SH-SY5Y (cell line): ENCODE measurements at regions not wholly inside any gene's neighbourhood (a gene's known extent, or its start where the extent isn't known, plus 50 kb on each side); places are given as distances from the start of the nearest gene placed in this dataset.

ENCODE experiments used
- GATA2 ChIP-seq: IDR thresholded peaks from 2 replicates; pipeline ENCODE4 v1.6.1; 2011; ENCODE audit warnings: mild to moderate bottlenecking, low read depth, low read length
- GATA3 ChIP-seq: IDR thresholded peaks from 2 replicates; pipeline ENCODE4 v1.6.1; 2011; ENCODE audit warnings: low read depth, mild to moderate bottlenecking, low read length, moderate library complexity

DNA sequence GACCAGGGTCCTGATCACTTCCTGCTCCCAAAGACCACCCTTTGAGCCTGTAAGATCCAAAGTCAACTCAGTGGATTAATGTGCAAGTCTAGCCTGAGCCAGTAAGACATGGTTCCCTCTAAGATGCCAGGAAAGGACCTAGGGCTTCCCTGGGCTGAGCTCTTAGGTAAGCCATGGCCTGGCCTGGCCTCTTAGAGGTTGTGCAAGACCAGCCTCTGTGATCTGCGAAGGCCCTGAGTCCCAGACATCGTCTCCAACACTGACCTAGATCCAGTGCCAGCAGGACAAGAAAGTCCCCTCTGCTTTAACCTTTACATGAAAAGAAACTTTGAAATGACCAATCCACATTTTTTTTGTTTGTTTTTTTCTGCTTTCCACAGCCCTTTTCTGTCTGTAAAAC, 73.6 kb upstream of the CYP1B1 start:
- TF ChIP-seq GATA2, result no peak
- TF ChIP-seq GATA3, result no peak
